Inflammatory macrophage treated with lipopolysaccharide for 1 hour (primary cell): ENCODE measurements at regions not wholly inside any gene's neighbourhood (a gene's known extent, or its start where the extent isn't known, plus 50 kb on each side); places are given as distances from the start of the nearest gene placed in this dataset.

ENCODE experiments used
- DNase-seq, 2 donors: peaks; one replicate each; pipeline ENCODE4 v3.0.0-alpha.2; 2020 to 2022

DNA sequence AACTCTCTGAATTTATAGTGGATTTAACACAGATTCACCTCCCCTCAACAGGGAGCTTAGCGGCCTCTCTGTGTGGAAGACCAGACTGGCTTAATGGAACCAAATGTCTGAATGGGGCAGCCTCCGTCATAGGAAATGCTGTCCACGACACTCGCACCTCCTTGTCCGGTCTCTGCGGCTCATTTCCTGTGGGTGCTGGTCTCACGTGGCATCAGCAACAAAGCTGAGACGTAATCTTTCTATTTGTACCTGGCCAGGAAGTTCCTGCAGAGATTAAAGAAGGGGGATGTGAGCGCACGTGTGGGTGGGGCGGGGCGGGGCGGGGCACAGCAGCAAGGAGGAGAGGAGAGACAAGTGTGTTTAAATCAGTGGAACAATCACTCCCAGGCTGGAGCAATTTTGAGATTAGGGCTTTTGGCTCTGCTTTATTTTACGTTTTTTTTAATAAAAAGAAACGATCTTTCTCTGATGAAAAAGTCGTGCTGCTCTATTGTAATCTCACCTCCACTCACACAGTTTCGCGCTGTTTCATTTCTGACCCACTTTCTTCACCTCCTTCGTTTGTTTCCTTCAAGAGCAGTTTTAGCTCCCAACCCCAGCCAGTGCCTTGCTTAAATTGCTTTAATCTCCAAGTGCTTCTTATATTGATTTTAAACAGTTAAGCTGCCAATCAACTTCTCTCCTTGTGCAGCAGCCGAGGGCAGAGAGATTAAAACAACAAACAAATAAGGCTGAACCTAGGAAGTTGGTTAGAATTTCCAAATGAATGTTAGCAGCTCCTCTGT lies 132.2 kb upstream of the ASTN2 start:
- DNase-seq = no peak

DNA sequence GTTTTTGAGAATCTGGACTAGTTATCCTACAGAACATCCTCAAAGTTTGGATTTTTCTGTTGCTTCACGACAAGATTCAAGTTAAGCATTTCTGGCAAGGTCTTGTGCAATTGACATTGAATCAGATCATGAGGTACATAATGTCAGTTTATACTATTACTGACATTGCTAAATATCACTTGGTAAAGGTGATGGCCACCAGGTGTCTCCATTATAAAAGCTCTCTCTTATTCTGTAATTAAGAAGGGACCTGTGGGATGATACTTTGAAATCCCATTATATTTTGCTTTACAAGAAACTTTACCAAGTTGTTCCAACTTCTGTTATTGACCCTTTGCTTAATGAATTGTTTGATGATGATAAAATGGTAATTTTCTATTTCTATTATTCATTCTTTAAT lies 131.0 kb upstream of the ASTN2 start:
- no peak for DNase-seq

DNA sequence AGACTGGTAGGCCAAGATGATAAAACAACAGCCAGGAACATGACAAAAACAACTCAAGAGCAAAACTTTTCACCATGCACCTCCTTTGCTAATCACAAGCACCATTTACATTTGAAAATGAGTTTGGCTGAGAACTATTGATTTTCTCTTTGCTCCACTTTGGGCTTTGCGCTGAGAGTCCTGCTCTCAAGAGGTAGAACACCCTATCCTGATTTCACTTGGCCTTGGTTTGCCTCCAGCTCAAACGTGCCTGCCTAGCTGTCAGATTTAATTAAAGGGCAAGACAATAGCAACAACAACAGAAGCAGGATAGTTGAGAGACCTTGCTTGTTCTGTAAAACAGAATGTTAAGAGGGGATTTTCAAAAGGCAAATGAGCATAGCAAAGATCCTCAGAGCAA lies 128.2 kb upstream of the ASTN2 start:
- DNase-seq = no peak

GRCh38 chr9:117542021-117542420 lies 127.2 kb upstream of the ASTN2 start:
- no peak for DNase-seq

GRCh38 chr9:117541181-117541580 lies 126.3 kb upstream of the ASTN2 start:
- no peak for DNase-seq

DNA sequence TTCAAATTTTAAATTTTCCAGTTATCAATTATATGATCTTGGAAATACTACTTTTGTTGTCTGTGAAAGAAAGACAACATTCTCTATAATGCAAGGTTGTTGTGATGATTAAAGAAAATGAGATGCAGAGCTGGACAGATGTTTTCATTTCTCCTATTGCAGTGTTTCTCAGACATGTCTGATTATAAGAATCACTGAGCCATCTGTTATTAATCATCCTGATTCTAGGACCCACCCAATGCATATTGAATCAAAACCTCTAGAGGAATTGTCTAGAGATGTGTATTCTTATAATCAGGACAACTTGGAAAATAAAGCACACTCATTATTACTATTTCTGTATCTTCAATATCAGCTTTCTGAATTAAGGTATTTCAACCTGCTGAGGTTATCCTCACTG lies 121.1 kb upstream of the ASTN2 start:
- no peak for DNase-seq

GRCh38 chr9:117535434-117535833 lies 120.6 kb upstream of the ASTN2 start:
- no peak for DNase-seq

- no peak for DNase-seq
Observed at GRCh38 chr9:117528225-117528624, 113.4 kb upstream of the ASTN2 start.

- no peak for DNase-seq
Observed at GRCh38 chr9:117526674-117527073, 111.8 kb upstream of the ASTN2 start.

GRCh38 chr9:117523531-117524153 lies 108.8 kb upstream of the ASTN2 start:
- DNase-seq = no peak

DNA sequence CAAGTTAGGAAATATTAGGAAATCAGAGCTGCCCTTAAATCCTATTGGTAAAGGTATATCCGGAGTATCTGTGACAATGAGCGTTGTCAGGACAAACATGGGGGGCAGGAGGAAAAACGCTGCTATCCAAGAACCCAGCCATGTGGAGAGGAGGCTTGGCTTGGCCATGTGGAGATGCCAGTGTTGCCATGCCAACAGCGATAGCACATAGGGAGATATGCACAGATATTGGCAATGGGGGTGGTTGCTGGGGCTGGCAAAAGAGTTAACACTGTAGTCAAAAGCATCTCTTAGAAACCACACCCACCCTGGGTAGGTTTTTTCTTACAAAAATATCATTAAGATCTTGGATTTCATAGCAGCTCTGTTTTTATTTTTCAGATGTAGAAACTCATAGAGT lies 106.4 kb upstream of the ASTN2 start:
- no peak for DNase-seq

GRCh38 chr9:117516676-117517632 lies 102.1 kb upstream of the ASTN2 start:
- DNase-seq = no peak

DNA sequence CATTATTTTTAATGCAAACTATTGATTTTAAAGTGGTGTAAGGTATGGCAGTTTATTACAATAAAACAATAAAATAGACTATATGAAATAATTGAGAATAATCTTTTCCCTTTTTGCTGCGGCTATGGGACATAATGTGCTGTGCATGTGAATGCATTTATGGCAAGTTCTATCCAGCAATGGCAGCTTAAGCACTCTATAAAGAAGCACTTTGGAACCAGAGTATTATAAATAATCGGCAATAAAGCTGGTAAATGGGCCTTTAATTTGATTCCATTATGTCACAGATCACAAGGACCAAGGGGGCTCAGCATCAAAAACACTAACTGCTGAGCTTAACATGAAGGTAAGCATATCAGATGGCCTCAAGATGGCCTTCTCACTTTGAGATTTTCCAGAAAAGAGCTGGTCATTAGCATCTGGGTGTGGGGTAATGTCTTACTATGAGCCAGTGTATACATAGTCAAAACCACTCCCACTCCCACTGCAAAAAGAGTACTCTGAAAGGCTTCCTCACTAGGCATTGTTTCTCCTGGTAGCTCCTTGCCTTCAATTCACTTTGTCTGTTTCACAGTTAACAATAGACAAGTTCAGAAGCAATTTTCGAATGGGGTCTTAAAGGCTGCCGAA lies 97.1 kb upstream of the ASTN2 start:
- no peak for DNase-seq

DNA sequence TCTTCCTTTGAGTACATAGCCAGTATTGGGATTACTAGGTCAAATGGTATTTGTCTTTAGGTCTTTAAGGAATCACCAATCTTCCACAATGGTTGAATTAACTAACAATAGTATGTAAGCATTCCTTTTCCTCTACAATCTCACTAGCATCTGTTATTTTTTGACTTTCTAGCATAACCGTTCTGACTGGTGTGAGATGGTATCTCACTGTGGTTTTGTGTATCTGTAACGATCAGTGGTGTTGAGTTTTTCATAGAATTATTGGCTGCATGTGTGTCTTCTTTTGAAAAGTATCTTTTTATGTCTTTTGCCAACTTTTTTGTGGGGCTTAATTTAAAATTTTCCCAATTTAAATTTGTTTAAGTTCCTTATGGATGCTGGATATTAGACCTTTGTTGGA lies 81.5 kb upstream of the ASTN2 start:
- DNase-seq = no peak

DNA sequence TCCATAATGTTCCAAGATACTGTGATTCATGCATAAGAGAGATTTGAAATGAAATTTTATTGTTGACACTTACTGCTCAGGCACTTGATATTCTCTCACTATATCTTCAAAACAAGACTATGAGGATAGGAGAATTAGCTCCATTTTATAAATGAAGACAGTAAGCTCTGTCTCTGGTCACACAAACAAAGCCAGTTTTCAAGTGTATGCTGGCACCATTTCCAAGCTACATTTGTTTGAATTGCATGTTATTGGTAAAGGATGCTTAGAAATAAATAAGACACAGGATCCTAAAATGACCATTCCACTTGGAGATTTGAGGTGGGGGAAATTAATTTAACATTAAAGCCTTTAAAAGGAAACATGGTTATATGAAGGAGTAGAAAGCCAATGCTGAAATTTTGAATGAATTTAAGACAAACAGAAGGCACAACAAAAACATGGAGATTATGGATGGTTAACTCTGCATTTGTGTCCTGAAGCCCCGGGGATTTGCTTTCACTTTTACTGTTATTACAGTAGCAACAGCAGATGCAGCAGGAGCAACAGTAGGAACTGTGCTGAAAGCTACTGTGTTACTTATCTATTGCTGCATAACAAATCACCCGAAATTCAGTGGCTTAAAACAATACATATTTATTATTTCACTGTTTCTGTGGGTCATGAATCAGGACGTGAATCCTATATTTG lies 79.7 kb upstream of the ASTN2 start:
- DNase-seq = no peak

- DNase-seq = no peak
Observed at GRCh38 chr9:117492476-117492875, 77.6 kb upstream of the ASTN2 start.

DNA sequence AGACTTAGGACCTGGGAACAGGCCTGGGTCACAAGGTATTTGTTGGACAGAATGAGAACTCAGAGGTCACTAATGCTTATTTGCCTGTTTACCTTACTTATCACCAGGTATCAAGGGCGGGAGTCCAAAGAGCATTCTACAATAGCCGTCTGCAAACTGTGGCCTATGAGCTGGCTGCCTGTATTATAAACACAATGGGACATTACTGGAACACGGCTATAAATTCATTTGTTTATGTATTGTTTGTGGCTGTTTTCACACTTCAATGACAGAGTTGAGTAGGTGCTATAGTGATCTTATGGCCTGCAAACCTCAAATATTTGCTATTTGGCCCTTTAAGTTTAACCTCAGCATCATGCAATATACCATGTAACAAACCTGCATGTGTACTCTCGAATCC lies 76.6 kb upstream of the ASTN2 start:
- DNase-seq = no peak

GRCh38 chr9:117490199-117490598 lies 75.3 kb upstream of the ASTN2 start:
- no peak for DNase-seq

DNA sequence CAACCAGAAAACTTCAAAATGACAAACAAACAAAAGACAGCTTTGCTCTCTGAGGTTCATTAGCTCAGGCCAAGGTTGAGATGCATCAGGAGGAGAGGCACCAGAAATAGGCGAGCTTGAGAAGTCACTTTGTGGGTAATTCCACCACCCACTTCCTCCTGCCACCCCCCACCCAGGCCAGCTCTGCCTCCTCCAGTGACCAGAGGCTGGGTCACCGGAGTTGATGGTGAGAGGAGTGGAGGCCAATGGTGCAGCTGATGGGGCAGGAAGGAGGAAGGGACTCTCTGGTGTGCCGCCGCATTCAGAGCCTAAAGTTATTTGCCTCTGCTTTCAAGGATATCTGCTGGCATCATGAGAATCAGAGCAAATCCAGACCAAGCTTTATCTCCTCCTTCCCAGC lies 73.8 kb upstream of the ASTN2 start:
- DNase-seq = no peak

- DNase-seq = peak; percentile 7 to 62
Observed at GRCh38 chr9:117487555-117488175, 72.8 kb upstream of the ASTN2 start.

DNA sequence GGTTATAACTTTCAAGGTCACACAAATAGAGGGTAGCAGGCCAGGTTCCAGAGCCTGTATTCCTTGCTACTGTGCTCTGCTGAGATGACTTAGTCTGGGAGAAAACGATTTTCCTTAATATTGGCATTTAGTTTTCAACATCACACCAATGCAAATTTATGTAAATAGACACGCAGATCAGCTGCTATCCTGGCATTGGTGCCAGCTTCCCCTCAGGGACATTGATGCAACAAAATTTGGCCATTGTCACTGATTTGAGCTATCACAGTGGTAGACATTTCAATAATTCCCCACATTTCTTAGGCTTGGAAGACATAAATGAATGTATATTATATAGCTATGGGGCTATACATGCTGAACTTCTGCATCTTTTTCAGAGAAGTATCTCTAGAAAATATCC lies 71.6 kb upstream of the ASTN2 start:
- no peak for DNase-seq

GRCh38 chr9:117485176-117485575 lies 70.3 kb upstream of the ASTN2 start:
- DNase-seq = no peak
